Tibial nerve (tissue), 4 donors: ENCODE measurements at regions not wholly inside any gene's neighbourhood (a gene's known extent, or its start where the extent isn't known, plus 50 kb on each side); places are given as distances from the start of the nearest gene placed in this dataset.

Source experiments
- DNase-seq, 2 donors: peaks; one replicate each; pipeline ENCODE4 v3.0.0-alpha.2; 2019; ENCODE audit warnings: low spot score in 2 of 2
- H3K27ac ChIP-seq, 4 donors: fragments of 200-600 bp; sonication (generic) in 3 of 4; one replicate each; pipeline ENCODE4 v1.5.1; 2017 to 2019; ENCODE audit warnings: mild to moderate bottlenecking in 1 of 4
- H3K27me3 ChIP-seq, 2 donors: fragments of 200-600 bp; sonication (generic) in 1 of 2; one replicate each; pipeline versions ENCODE4 v1.5.1 to v1.6.0; 2017 to 2019
- H3K36me3 ChIP-seq, 3 donors: fragments of 200-600 bp; sonication (generic); one replicate each; pipeline ENCODE4 v1.5.1; 2018 to 2019
- H3K4me1 ChIP-seq, 4 donors: fragments of 200-600 bp; sonication (generic) in 3 of 4; one replicate each; pipeline ENCODE4 v1.5.1; 2017 to 2019
- H3K4me3 ChIP-seq, 4 donors: fragments of 200-600 bp; sonication (generic) in 3 of 4; one replicate each; pipeline ENCODE4 v1.5.1; 2017 to 2019; ENCODE audit warnings: mild to moderate bottlenecking in 1 of 4, moderate library complexity in 1 of 4
- H3K9me3 ChIP-seq, 4 donors: fragments of 200-600 bp; sonication (generic) in 3 of 4; one replicate each; pipeline ENCODE4 v1.5.1; 2017 to 2019
- CTCF ChIP-seq, 5 experiments: fragments of 200-600 bp in 3 of 5; fragments of 450-650 bp in 2 of 5; sonication (generic) in 3 of 5; IDR thresholded peaks; one replicate each; pipeline ENCODE4 v1.5.1; 2016 to 2019; ENCODE audit warnings: antibody characterized with exemption in 5 of 5, mild to moderate bottlenecking in 3 of 5, moderate library complexity in 2 of 5
- EP300 ChIP-seq, 2 donors: sonication (generic); formaldehyde crosslinking; IDR thresholded peaks; one replicate each; pipeline ENCODE4 v1.6.1; 2017; ENCODE audit warnings: antibody characterized with exemption in 2 of 2, mild to moderate bottlenecking in 1 of 2
- POLR2A ChIP-seq, 2 donors: fragments of 450-650 bp; IDR thresholded peaks; one replicate each; pipeline ENCODE4 v1.6.1; 2017; ENCODE audit warnings: antibody characterized with exemption in 2 of 2, mild to moderate bottlenecking in 2 of 2, moderate library complexity in 2 of 2
- WGBS, 2 donors: methylation state at CpG; one replicate each; pipeline ENCODE4 v1.1.5; 2018; 5-methylcytosine and 5-hydroxymethylcytosine counted together

- 65 to 79% methylated on average over 1 of the region's 1 CpG for WGBS, 2 donors
- TF ChIP-seq CTCF (IDR thresholded peaks at IDR 0.05), result no peak
- no peak for TF ChIP-seq EP300 (IDR thresholded peaks at IDR 0.05)
- no peak for TF ChIP-seq POLR2A (IDR thresholded peaks at IDR 0.05)
- Histone ChIP-seq H3K4me1 (no peaks in the 10 kb centered on the region), H3K9me3 (no peaks in the 10 kb centered on the region), H3K27me3 (no peaks in the 10 kb centered on the region), H3K27ac (no peak overlapping the region), H3K4me3 (no peak overlapping the region), H3K36me3 (no peaks in the 10 kb centered on the region)
- DNase-seq, result no peak
Measured at GRCh38 chr18:24954341-24954740, 397.6 kb downstream of the ZNF521 start.

DNA sequence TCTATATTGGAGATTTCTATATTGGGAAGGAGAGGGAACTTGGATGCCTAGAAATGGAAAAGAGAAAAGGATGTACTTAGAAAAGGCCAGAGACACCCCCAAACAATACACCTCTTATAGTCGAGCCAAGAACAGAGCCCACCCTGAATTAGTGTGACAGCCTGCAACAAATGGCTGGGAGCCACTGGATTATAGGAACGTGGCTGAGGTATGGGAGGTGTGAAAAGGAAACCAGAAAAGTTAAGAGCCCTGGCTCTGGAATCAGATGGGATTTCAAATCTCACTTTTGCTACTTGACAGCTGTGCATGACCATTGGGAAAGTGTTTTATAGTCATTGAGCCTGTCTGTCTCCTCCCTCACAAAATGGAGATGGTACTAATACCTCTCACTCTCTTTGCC lies 394.0 kb downstream of the ZNF521 start:
- WGBS, 2 donors, result 56 to 75% methylated on average over 2 of the region's 2 CpGs
- Histone ChIP-seq H3K4me1 (no peaks in the 10 kb centered on the region), H3K4me3 (no peak overlapping the region), H3K9me3 (no peaks in the 10 kb centered on the region), H3K36me3 (no peaks in the 10 kb centered on the region), H3K27me3 (no peaks in the 10 kb centered on the region), H3K27ac (no peak overlapping the region)
- DNase-seq, result no peak
- TF ChIP-seq CTCF (IDR thresholded peaks at IDR 0.05) (no peak), EP300 (IDR thresholded peaks at IDR 0.05) (no peak), POLR2A (IDR thresholded peaks at IDR 0.05) (no peak)

GRCh38 chr18:24959051-24959476 lies 392.9 kb downstream of the ZNF521 start:
- H3K9me3 ChIP-seq, result no peaks in the 10 kb centered on the region
- H3K27me3 ChIP-seq, result no peaks in the 10 kb centered on the region
- no peak overlapping the region for H3K4me3 ChIP-seq
- DNase-seq, result no peak
- H3K4me1 ChIP-seq, result no peaks in the 10 kb centered on the region
- no peaks in the 10 kb centered on the region for H3K36me3 ChIP-seq
- H3K27ac ChIP-seq, result no peak overlapping the region
- TF ChIP-seq EP300 (IDR thresholded peaks at IDR 0.05), result no peak
- TF ChIP-seq POLR2A (IDR thresholded peaks at IDR 0.05), result no peak
- no peak for TF ChIP-seq CTCF (IDR thresholded peaks at IDR 0.05)
- WGBS, 2 donors, result 62 to 68% methylated on average over 7 of the region's 7 CpGs

- Histone ChIP-seq H3K27me3 (no peaks in the 10 kb centered on the region), H3K4me1 (no peaks in the 10 kb centered on the region), H3K36me3 (no peaks in the 10 kb centered on the region), H3K9me3 (no peaks in the 10 kb centered on the region), H3K4me3 (no peak overlapping the region), H3K27ac (no peak overlapping the region)
- TF ChIP-seq CTCF (IDR thresholded peaks at IDR 0.05), result no peak
- no peak for TF ChIP-seq POLR2A (IDR thresholded peaks at IDR 0.05)
- TF ChIP-seq EP300 (IDR thresholded peaks at IDR 0.05), result no peak
- no peak for DNase-seq
- whole genome bisulfite sequencing, 2 donors, result 52 to 65% methylated on average over 4 of the region's 4 CpGs
Measured at GRCh38 chr18:24964216-24964615, 387.8 kb downstream of the ZNF521 start.

DNA sequence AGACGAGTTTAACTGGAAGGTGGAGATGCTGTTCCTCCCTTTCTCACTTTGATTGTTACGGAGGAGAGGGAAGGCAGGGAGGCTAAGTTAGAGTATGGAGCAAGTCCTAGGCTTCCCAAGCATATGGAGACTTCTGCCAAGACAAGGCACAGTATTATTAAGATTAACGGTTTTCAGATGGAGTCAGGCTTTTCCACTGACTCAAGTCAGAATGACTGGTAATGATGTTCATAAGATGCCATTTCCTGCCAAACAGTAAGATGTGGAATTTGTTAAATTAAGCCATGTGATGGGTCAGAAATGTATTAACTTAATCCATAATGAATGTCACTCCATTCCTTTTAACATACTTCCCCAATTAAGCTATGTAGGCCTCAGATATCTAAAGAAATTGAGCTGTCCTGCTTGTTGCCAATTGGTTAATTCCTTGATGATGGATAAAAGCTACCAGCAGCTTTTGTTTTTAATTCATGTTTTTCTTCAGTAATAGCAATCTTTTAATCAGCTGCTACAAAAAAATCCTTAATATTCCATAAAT lies 383.7 kb downstream of the ZNF521 start:
- H3K4me3 ChIP-seq, result no peak overlapping the region
- H3K4me1 ChIP-seq, result no peaks in the 10 kb centered on the region
- no peak overlapping the region for H3K27ac ChIP-seq
- no peaks in the 10 kb centered on the region for H3K36me3 ChIP-seq
- no peak for DNase-seq
- TF ChIP-seq EP300 (IDR thresholded peaks at IDR 0.05) (no peak), CTCF (IDR thresholded peaks at IDR 0.05) (no peak), POLR2A (IDR thresholded peaks at IDR 0.05) (no peak)
- H3K9me3 ChIP-seq, result no peaks in the 10 kb centered on the region
- no peaks in the 10 kb centered on the region for H3K27me3 ChIP-seq
- WGBS, 2 donors, result 81 to 88% methylated on average over 3 of the region's 3 CpGs
